Ascending aorta (tissue), 2 donors: ENCODE measurements at regions not wholly inside any gene's neighbourhood (a gene's known extent, or its start where the extent isn't known, plus 50 kb on each side); places are given as distances from the start of the nearest gene placed in this dataset.

Experiments used
- DNase-seq, 2 donors: peaks; one replicate each; pipeline ENCODE4 v3.0.0-alpha.2; 2019; ENCODE audit warnings: low spot score in 2 of 2
- H3K27ac ChIP-seq, 2 donors: fragments of 200-600 bp; sonication (generic); one replicate each; pipeline ENCODE4 v1.5.1; 2016 to 2017; ENCODE audit warnings: mild to moderate bottlenecking in 1 of 2
- H3K27me3 ChIP-seq: fragments of 200-600 bp; sonication (generic); one replicate; pipeline ENCODE4 v1.5.1; 2017
- H3K36me3 ChIP-seq, 2 donors: fragments of 200-600 bp; sonication (generic); one replicate each; pipeline ENCODE4 v1.5.1; 2016
- H3K4me1 ChIP-seq, 2 donors: fragments of 200-600 bp; sonication (generic); one replicate each; pipeline ENCODE4 v1.5.1; 2016 to 2017; ENCODE audit warnings: mild to moderate bottlenecking in 1 of 2
- H3K4me3 ChIP-seq, 2 donors: fragments of 200-600 bp; sonication (generic); one replicate each; pipeline ENCODE4 v1.5.1; 2016 to 2017; ENCODE audit warnings: mild to moderate bottlenecking in 1 of 2
- H3K9me3 ChIP-seq, 2 donors: fragments of 200-600 bp; sonication (generic); one replicate each; pipeline ENCODE4 v1.5.1; 2016
- CTCF ChIP-seq, 3 experiments: fragments of 200-600 bp in 2 of 3; fragments of 450-650 bp in 1 of 3; sonication (generic) in 2 of 3; IDR thresholded peaks; one replicate each; pipeline ENCODE4 v1.5.1; 2016 to 2019; ENCODE audit warnings: antibody characterized with exemption in 3 of 3, mild to moderate bottlenecking in 1 of 3, moderate library complexity in 1 of 3
- intact Hi-C: fragments of 100-400 bp; cut with DNase I; formaldehyde crosslinking; loops from one replicate; pipeline ENCODE4 v1.15.1; 2023

GRCh38 chr10:21015851-21016250, 118.7 kb upstream of the NEBL start:
- TF ChIP-seq CTCF (IDR thresholded peaks at IDR 0.05), result no peak
- H3K36me3 ChIP-seq, result no peaks in the 10 kb centered on the region
- no peaks in the 10 kb centered on the region for H3K9me3 ChIP-seq
- no peaks in the 10 kb centered on the region for H3K27me3 ChIP-seq
- H3K27ac ChIP-seq, result no peak overlapping the region
- intact Hi-C loops, result no loop called here
- DNase-seq, result no peak
- no peaks in the 10 kb centered on the region for H3K4me1 ChIP-seq
- H3K4me3 ChIP-seq, result no peak overlapping the region

GRCh38 chr10:21014141-21014540, 117.0 kb upstream of the NEBL start:
- intact Hi-C loops, result no loop called here
- no peaks in the 10 kb centered on the region for H3K9me3 ChIP-seq
- no peak overlapping the region for H3K4me3 ChIP-seq
- H3K36me3 ChIP-seq, result no peaks in the 10 kb centered on the region
- H3K27ac ChIP-seq, result no peak overlapping the region
- no peak for TF ChIP-seq CTCF (IDR thresholded peaks at IDR 0.05)
- H3K27me3 ChIP-seq, result no peaks in the 10 kb centered on the region
- DNase-seq, result no peak
- H3K4me1 ChIP-seq, result no peaks in the 10 kb centered on the region

- Histone ChIP-seq H3K9me3 (no peaks in the 10 kb centered on the region), H3K4me1 (no peaks in the 10 kb centered on the region), H3K27ac (no peak overlapping the region), H3K27me3 (no peaks in the 10 kb centered on the region), H3K36me3 (no peaks in the 10 kb centered on the region), H3K4me3 (no peak overlapping the region)
- no peak for DNase-seq
- TF ChIP-seq CTCF (IDR thresholded peaks at IDR 0.05), result no peak
- intact Hi-C loops, result no loop called here
These were observed 114.4 kb upstream of the NEBL start for GRCh38 chr10:21011433-21012018.

GRCh38 chr10:21010615-21011014, 113.5 kb upstream of the NEBL start:
- no peak for DNase-seq
- H3K27ac ChIP-seq, result no peak overlapping the region
- no peaks in the 10 kb centered on the region for H3K36me3 ChIP-seq
- intact Hi-C loops, result no loop called here
- no peak for TF ChIP-seq CTCF (IDR thresholded peaks at IDR 0.05)
- no peak overlapping the region for H3K4me3 ChIP-seq
- no peaks in the 10 kb centered on the region for H3K27me3 ChIP-seq
- no peaks in the 10 kb centered on the region for H3K4me1 ChIP-seq
- H3K9me3 ChIP-seq, result no peaks in the 10 kb centered on the region

GRCh38 chr10:21003240-21003822, 106.2 kb upstream of the NEBL start:
- Histone ChIP-seq H3K36me3 (no peaks in the 10 kb centered on the region), H3K27ac (no peak overlapping the region), H3K27me3 (no peaks in the 10 kb centered on the region), H3K4me1 (no peaks in the 10 kb centered on the region), H3K4me3 (no peak overlapping the region), H3K9me3 (no peaks in the 10 kb centered on the region)
- no peak for DNase-seq
- intact Hi-C loops, result no loop called here
- no peak for TF ChIP-seq CTCF (IDR thresholded peaks at IDR 0.05)
